Psoas muscle (tissue), 7 donors: ENCODE measurements at regions not wholly inside any gene's neighbourhood (a gene's known extent, or its start where the extent isn't known, plus 50 kb on each side); places are given as distances from the start of the nearest gene placed in this dataset.

Experiments used
- ATAC-seq, 4 donors: fragments of 200-7000 bp; cut with Tn5 transposase; one replicate each; pipeline ENCODE4 v1.9.1; 2020; ENCODE audit warnings: moderate library complexity in 3 of 4, mild to moderate bottlenecking in 2 of 4
- DNase-seq, 2 donors: peaks; one replicate each; pipeline ENCODE4 v3.0.0-alpha.2; 2020
- H3K27ac ChIP-seq: fragments of 200-600 bp; one replicate; pipeline ENCODE4 v1.8.0; 2022
- H3K27me3 ChIP-seq, 3 donors: fragments of 200-600 bp in 1 of 3; one replicate each; pipeline versions ENCODE4 v1.6.1 to v1.8.0; 2013 to 2022; ENCODE audit warnings: low read length in 2 of 3, mild to moderate bottlenecking in 2 of 3, moderate library complexity in 1 of 3; ENCODE audit not compliant: insufficient read depth in 3 of 3
- H3K36me3 ChIP-seq, 2 donors: fragments of 200-600 bp in 1 of 2; one replicate each; pipeline versions ENCODE4 v1.6.1 to v1.8.0; 2013 to 2022; ENCODE audit warnings: low read depth in 1 of 2, mild to moderate bottlenecking in 1 of 2, moderate library complexity in 1 of 2; ENCODE audit not compliant: insufficient read depth in 1 of 2
- H3K4me1 ChIP-seq: fragments of 200-600 bp; one replicate; pipeline ENCODE4 v1.8.0; 2022
- H3K4me3 ChIP-seq: fragments of 200-600 bp; one replicate; pipeline ENCODE4 v1.8.0; 2022; ENCODE audit warnings: mild to moderate bottlenecking
- H3K9me3 ChIP-seq: fragments of 200-600 bp; one replicate; pipeline ENCODE4 v1.8.0; 2022
- CTCF ChIP-seq: fragments of 200-600 bp; IDR thresholded peaks from one replicate; pipeline ENCODE4 v1.8.0; 2022; ENCODE audit warnings: antibody characterized with exemption
- WGBS, 3 donors: extraction: QIAGEN DNeasy Blood & Tissue Kit; methylation state at CpG; one replicate each; pipeline versions ENCODE4 v1.1.6 to v1.1.7; 2013; 5-methylcytosine and 5-hydroxymethylcytosine counted together
- intact Hi-C, 2 donors: fragments of 100-400 bp; cut with DNase I; formaldehyde crosslinking; loops; one replicate each; pipeline versions ENCODE4 v1.11.0 to v1.14.2; 2022
- donor health status: healthy with polysubstance abuse.
- donor health status: DM: no; HTN: no; CAD: no; lungs with moderate emphysema.
- donor health status: Bipolar disorder and iron deficiency.
- donor health status: healthy.
- donor health status: DM: yes; HTN: yes; CAD: no.
- donor health status: DM: no; HTN: no; CAD: no.
- donor health status: DM: yes; HTN: yes; CAD: no.

GRCh38 chr5:1729641-1730486 is 69.8 kb downstream of the MRPL36 start:
- H3K4me1 ChIP-seq: no peaks in the 10 kb centered on the region
- TF ChIP-seq CTCF: no peak
- intact Hi-C loops: no loop called here
- no peaks in the 10 kb centered on the region for H3K9me3 ChIP-seq
- 86 to 88% (median 87%) methylated on average over 40 of the region's 40 CpGs for WGBS, 3 donors
- ATAC-seq (no peak), DNase-seq (no peak)
- H3K4me3 ChIP-seq: no peak overlapping the region
- peaks cover 0 to 21% (median 0%) of the 10 kb centered on the region in 3 donors for H3K27me3 ChIP-seq
- H3K36me3 ChIP-seq: no peaks in the 10 kb centered on the region
- no peak overlapping the region for H3K27ac ChIP-seq

GRCh38 chr5:1728846-1729245 is 70.8 kb downstream of the MRPL36 start:
- Histone ChIP-seq H3K27ac (no peak overlapping the region), H3K36me3 (no peaks in the 10 kb centered on the region), H3K4me1 (no peaks in the 10 kb centered on the region), H3K4me3 (no peak overlapping the region), H3K9me3 (no peaks in the 10 kb centered on the region), H3K27me3 (peaks cover 0 to 25% (median 0%) of the 10 kb centered on the region in 3 donors)
- TF ChIP-seq CTCF: no peak
- WGBS, 3 donors: 91% methylated on average over 24 of the region's 24 CpGs
- DNase-seq (no peak), ATAC-seq (no peak)
- intact Hi-C loops: no loop called here

GRCh38 chr5:1727571-1727970 is 72.1 kb downstream of the MRPL36 start:
- DNase-seq (no peak), ATAC-seq (no peak)
- WGBS, 3 donors: 72 to 80% (median 76%) methylated on average over 19 of the region's 19 CpGs
- no peaks in the 10 kb centered on the region for H3K9me3 ChIP-seq
- no peaks in the 10 kb centered on the region for H3K36me3 ChIP-seq
- H3K27ac ChIP-seq: no peak overlapping the region
- intact Hi-C loops: no loop called here
- no peaks in the 10 kb centered on the region for H3K4me1 ChIP-seq
- TF ChIP-seq CTCF: no peak
- H3K4me3 ChIP-seq: no peak overlapping the region
- H3K27me3 ChIP-seq: peaks cover 0 to 25% (median 0%) of the 10 kb centered on the region in 3 donors

- Histone ChIP-seq H3K9me3 (no peaks in the 10 kb centered on the region), H3K36me3 (no peaks in the 10 kb centered on the region), H3K27ac (no peak overlapping the region), H3K27me3 (peaks cover 0 to 22% (median 0%) of the 10 kb centered on the region in 3 donors), H3K4me3 (no peak overlapping the region), H3K4me1 (no peaks in the 10 kb centered on the region)
- DNase-seq (no peak), ATAC-seq (no peak)
- TF ChIP-seq CTCF: no peak
- intact Hi-C loops: no loop called here
- WGBS, 3 donors: 89 to 94% (median 93%) methylated on average over 11 of the region's 11 CpGs
Measured at GRCh38 chr5:1726956-1727355, 72.7 kb downstream of the MRPL36 start.

GRCh38 chr5:1726469-1726865 is 73.2 kb downstream of the MRPL36 start:
- H3K4me3 ChIP-seq: no peak overlapping the region
- no peak for ATAC-seq
- intact Hi-C loops: no loop called here
- no peak for TF ChIP-seq CTCF
- 87 to 89% (median 87%) methylated on average over 11 of the region's 11 CpGs for WGBS, 3 donors
- no peaks in the 10 kb centered on the region for H3K4me1 ChIP-seq
- no peaks in the 10 kb centered on the region for H3K36me3 ChIP-seq
- H3K27me3 ChIP-seq: peaks cover 0 to 22% (median 0%) of the 10 kb centered on the region in 3 donors
- H3K27ac ChIP-seq: no peak overlapping the region
- no peak for DNase-seq
- no peaks in the 10 kb centered on the region for H3K9me3 ChIP-seq
